ENCODE measurements at regions not wholly inside any gene's neighbourhood (a gene's known extent, or its start where the extent isn't known, plus 50 kb on each side); places are given as distances from the start of the nearest gene placed in this dataset.
"Not testable (repeated sequence)": the region's sequence is repeated elsewhere in the genome, so short reads cannot be mapped to it uniquely, and the experiment has no call there.

GRCh38 chr5:85662969-85663707, 954.6 kb upstream of the COX7C start:
- not testable (repeated sequence) for DNase-seq

- no peak for DNase-seq
These were observed 954.1 kb upstream of the COX7C start for GRCh38 chr5:85663708-85664031.

GRCh38 chr5:85670417-85670816, 947.3 kb upstream of the COX7C start:
- no peak for DNase-seq

- DNase-seq, result no peak
These were observed 946.3 kb upstream of the COX7C start for GRCh38 chr5:85671223-85671970.

GRCh38 chr5:85681871-85682270, 935.9 kb upstream of the COX7C start:
- DNase-seq, result no peak

- no peak for DNase-seq
These were observed 933.4 kb upstream of the COX7C start for GRCh38 chr5:85684351-85684750.

- DNase-seq, result no peak
These were observed 914.4 kb upstream of the COX7C start for GRCh38 chr5:85703296-85703695.

GRCh38 chr5:85709728-85710127, 908.0 kb upstream of the COX7C start:
- DNase-seq, result no peak

- DNase-seq, result no peak
These were observed 901.2 kb upstream of the COX7C start for GRCh38 chr5:85716344-85717202.

GRCh38 chr5:85717203-85717563, 900.6 kb upstream of the COX7C start:
- no peak for DNase-seq

GRCh38 chr5:85732185-85732584, 885.6 kb upstream of the COX7C start:
- DNase-seq, result no peak

GRCh38 chr5:85741972-85742371, 875.8 kb upstream of the COX7C start:
- no peak for DNase-seq

GRCh38 chr5:85760519-85760918, 857.2 kb upstream of the COX7C start:
- DNase-seq, result no peak

GRCh38 chr5:85769347-85769746, 848.4 kb upstream of the COX7C start:
- no peak for DNase-seq

- no peak for DNase-seq
These were observed 833.0 kb upstream of the COX7C start for GRCh38 chr5:85784746-85785145.

- DNase-seq, result no peak
These were observed 804.6 kb upstream of the COX7C start for GRCh38 chr5:85813146-85813545.

GRCh38 chr5:85814596-85814995, 803.1 kb upstream of the COX7C start:
- no peak for DNase-seq

- DNase-seq, result no peak
These were observed 794.0 kb upstream of the COX7C start for GRCh38 chr5:85823462-85824426.

- no peak for DNase-seq
These were observed 779.0 kb upstream of the COX7C start for GRCh38 chr5:85838781-85839180.

GRCh38 chr5:85841653-85842052, 776.1 kb upstream of the COX7C start:
- no peak for DNase-seq

- DNase-seq, result no peak
These were observed 774.2 kb upstream of the COX7C start for GRCh38 chr5:85843535-85843934.

GRCh38 chr5:85849411-85849810, 768.3 kb upstream of the COX7C start:
- no peak for DNase-seq

GRCh38 chr5:85865296-85865695, 752.4 kb upstream of the COX7C start:
- DNase-seq, result no peak
